Activated CD4-positive, alpha-beta T cell treated with anti-CD3 and anti-CD28 coated beads, Interleukin-2, amount 50 U/mL, for 1 hour (primary cell): ENCODE measurements at regions not wholly inside any gene's neighbourhood (a gene's known extent, or its start where the extent isn't known, plus 50 kb on each side); places are given as distances from the start of the nearest gene placed in this dataset.
"Not testable (repeated sequence)": the region's sequence is repeated elsewhere in the genome, so short reads cannot be mapped to it uniquely, and the experiment has no call there.

Experiments
- DNase-seq: peaks from one replicate; pipeline ENCODE4 v3.0.0-alpha.2; 2020

GRCh38 chr5:42989190-42989589, 50.9 kb downstream of the ANXA2R start:
- no peak for DNase-seq

- no peak for DNase-seq
Measured at GRCh38 chr5:42988568-42988967, 51.6 kb downstream of the ANXA2R start.

GRCh38 chr5:42985129-42986037, 54.7 kb downstream of the ANXA2R start:
- no peak for DNase-seq

- DNase-seq, result no peak
Measured at GRCh38 chr5:42984307-42984706, 55.8 kb downstream of the ANXA2R start.

GRCh38 chr5:42982107-42982622, 58.0 kb downstream of the ANXA2R start:
- no peak for DNase-seq

GRCh38 chr5:42981417-42982106, 58.6 kb downstream of the ANXA2R start:
- DNase-seq, result not testable (repeated sequence)

- not testable (repeated sequence) for DNase-seq
Measured at GRCh38 chr5:42981015-42981414, 59.1 kb downstream of the ANXA2R start.

GRCh38 chr5:42980391-42980790, 59.7 kb downstream of the ANXA2R start:
- DNase-seq, result not testable (repeated sequence)

GRCh38 chr5:42979242-42979641, 60.9 kb downstream of the ANXA2R start:
- not testable (repeated sequence) for DNase-seq

GRCh38 chr5:42974536-42974935, 65.6 kb downstream of the ANXA2R start:
- no peak for DNase-seq

GRCh38 chr5:42970636-42971559, 69.2 kb downstream of the ANXA2R start:
- no peak for DNase-seq

- DNase-seq, result no peak
Measured at GRCh38 chr5:42965934-42966333, 74.2 kb downstream of the ANXA2R start.

GRCh38 chr5:42963412-42963811, 76.7 kb downstream of the ANXA2R start:
- DNase-seq, result no peak

GRCh38 chr5:42962124-42962523, 78.0 kb downstream of the ANXA2R start:
- DNase-seq, result no peak

GRCh38 chr5:42960506-42960905, 79.6 kb downstream of the ANXA2R start:
- no peak for DNase-seq

GRCh38 chr5:42956551-42956950, 83.6 kb downstream of the ANXA2R start:
- DNase-seq, result no peak

GRCh38 chr5:42953041-42953440, 87.1 kb downstream of the ANXA2R start:
- DNase-seq, result no peak

- DNase-seq, result no peak
Measured at GRCh38 chr5:42952578-42952974, 87.5 kb downstream of the ANXA2R start.

GRCh38 chr5:42951293-42951840, 88.8 kb downstream of the ANXA2R start:
- peak; percentile 79 for DNase-seq

GRCh38 chr5:42950456-42951292, 89.4 kb downstream of the ANXA2R start:
- peak; percentile 64 for DNase-seq

GRCh38 chr5:42950116-42950455, 90.0 kb downstream of the ANXA2R start:
- no peak for DNase-seq
